ENCODE measurements at regions not wholly inside any gene's neighbourhood (a gene's known extent, or its start where the extent isn't known, plus 50 kb on each side); places are given as distances from the start of the nearest gene placed in this dataset.

DNA sequence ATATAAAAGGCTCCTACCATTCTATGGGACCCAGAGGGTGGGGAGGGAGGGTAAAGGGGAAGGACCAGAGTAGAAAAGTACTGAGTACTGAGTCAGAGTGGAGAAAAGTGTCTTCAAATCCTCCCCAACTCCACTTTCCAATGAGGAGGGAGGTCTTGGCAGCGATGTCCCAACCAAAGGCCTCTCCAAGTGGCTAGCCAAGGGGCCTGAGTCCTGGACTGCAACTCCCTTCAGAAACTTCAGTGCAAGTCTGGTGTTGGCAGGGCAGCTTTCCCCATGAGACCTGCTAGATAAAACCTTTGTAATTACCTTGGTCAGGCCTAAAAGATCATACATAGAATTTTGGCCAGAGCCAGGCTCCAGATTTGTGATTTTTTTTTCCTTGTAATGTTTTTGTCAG is 111.3 kb upstream of the TNPO1 start:
- TF ChIP-seq CTCF (IDR thresholded peaks at IDR 0.05) (no peak), POLR2AphosphoS5 (IDR thresholded peaks at IDR 0.05; ENCODE audit: low read depth, low read length) (no peak), TAF1 (IDR thresholded peaks at IDR 0.05; ENCODE audit: borderline replicate concordance, low read depth, low read length) (no peak), FOSL2 (IDR thresholded peaks at IDR 0.05; ENCODE audit: borderline replicate concordance, low read depth) (no peak), EZH2phosphoT487 (IDR thresholded peaks at IDR 0.05; ENCODE audit: borderline replicate concordance, low read depth) (no peak), FOXJ3 (CRISPR knock-in tag; IDR thresholded peaks at IDR 0.05) (no peak), RFX5 (IDR thresholded peaks at IDR 0.05; ENCODE audit: low read length) (no peak), YY1 (IDR thresholded peaks at IDR 0.05; ENCODE audit: low read depth) (no peak), JUND (IDR thresholded peaks at IDR 0.05) (no peak), MEF2A (IDR thresholded peaks at IDR 0.05; ENCODE audit: borderline replicate concordance, low read depth) (no peak), MAX (IDR thresholded peaks at IDR 0.05; ENCODE audit: low read depth) (no peak), EP300 (IDR thresholded peaks at IDR 0.05; ENCODE audit: borderline replicate concordance in 1 of 2, low read depth in 1 of 2, low read length in 1 of 2) (no peak)
- TF ChIP-seq, protein P1, sequence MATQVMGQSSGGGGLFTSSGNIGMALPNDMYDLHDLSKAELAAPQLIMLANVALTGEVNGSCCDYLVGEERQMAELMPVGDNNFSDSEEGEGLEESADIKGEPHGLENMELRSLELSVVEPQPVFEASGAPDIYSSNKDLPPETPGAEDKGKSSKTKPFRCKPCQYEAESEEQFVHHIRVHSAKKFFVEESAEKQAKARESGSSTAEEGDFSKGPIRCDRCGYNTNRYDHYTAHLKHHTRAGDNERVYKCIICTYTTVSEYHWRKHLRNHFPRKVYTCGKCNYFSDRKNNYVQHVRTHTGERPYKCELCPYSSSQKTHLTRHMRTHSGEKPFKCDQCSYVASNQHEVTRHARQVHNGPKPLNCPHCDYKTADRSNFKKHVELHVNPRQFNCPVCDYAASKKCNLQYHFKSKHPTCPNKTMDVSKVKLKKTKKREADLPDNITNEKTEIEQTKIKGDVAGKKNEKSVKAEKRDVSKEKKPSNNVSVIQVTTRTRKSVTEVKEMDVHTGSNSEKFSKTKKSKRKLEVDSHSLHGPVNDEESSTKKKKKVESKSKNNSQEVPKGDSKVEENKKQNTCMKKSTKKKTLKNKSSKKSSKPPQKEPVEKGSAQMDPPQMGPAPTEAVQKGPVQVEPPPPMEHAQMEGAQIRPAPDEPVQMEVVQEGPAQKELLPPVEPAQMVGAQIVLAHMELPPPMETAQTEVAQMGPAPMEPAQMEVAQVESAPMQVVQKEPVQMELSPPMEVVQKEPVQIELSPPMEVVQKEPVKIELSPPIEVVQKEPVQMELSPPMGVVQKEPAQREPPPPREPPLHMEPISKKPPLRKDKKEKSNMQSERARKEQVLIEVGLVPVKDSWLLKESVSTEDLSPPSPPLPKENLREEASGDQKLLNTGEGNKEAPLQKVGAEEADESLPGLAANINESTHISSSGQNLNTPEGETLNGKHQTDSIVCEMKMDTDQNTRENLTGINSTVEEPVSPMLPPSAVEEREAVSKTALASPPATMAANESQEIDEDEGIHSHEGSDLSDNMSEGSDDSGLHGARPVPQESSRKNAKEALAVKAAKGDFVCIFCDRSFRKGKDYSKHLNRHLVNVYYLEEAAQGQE (IDR thresholded peaks at IDR 0.05; ENCODE audit: low read depth, low read length): no peak
